ENCODE measurements at regions not wholly inside any gene's neighbourhood (a gene's known extent, or its start where the extent isn't known, plus 50 kb on each side); places are given as distances from the start of the nearest gene placed in this dataset.
A peak's percentile ranks its signal among the peaks of the same experiment; 100 is the strongest.

GRCh38 chr2:204321910-204322751 is 223.1 kb upstream of the PARD3B start:
- DNase-seq (ENCODE audit: low read depth, low spot score), result no peak

GRCh38 chr2:204325468-204325867 is 219.8 kb upstream of the PARD3B start:
- peak; percentile 22 for DNase-seq (ENCODE audit: low read depth, low spot score)

- no peak for DNase-seq (ENCODE audit: low read depth, low spot score)
These were observed 216.9 kb upstream of the PARD3B start for GRCh38 chr2:204328373-204328772.

GRCh38 chr2:204329016-204329415 is 216.3 kb upstream of the PARD3B start:
- no peak for DNase-seq (ENCODE audit: low read depth, low spot score)

- no peak for DNase-seq (ENCODE audit: low read depth, low spot score)
These were observed 215.7 kb upstream of the PARD3B start for GRCh38 chr2:204329532-204329931.

- DNase-seq (ENCODE audit: low read depth, low spot score), result no peak
These were observed 214.1 kb upstream of the PARD3B start for GRCh38 chr2:204331180-204331579.

- no peak for DNase-seq (ENCODE audit: low read depth, low spot score)
These were observed 213.3 kb upstream of the PARD3B start for GRCh38 chr2:204331988-204332387.

GRCh38 chr2:204332706-204333105 is 212.6 kb upstream of the PARD3B start:
- DNase-seq (ENCODE audit: low read depth, low spot score), result no peak

GRCh38 chr2:204333861-204334260 is 211.4 kb upstream of the PARD3B start:
- DNase-seq (ENCODE audit: low read depth, low spot score), result no peak

GRCh38 chr2:204335451-204336058 is 209.7 kb upstream of the PARD3B start:
- no peak for DNase-seq (ENCODE audit: low read depth, low spot score)

GRCh38 chr2:204336153-204336744 is 209.0 kb upstream of the PARD3B start:
- DNase-seq (ENCODE audit: low read depth, low spot score), result no peak

- DNase-seq (ENCODE audit: low read depth, low spot score), result no peak
These were observed 207.6 kb upstream of the PARD3B start for GRCh38 chr2:204337638-204338037.

- DNase-seq (ENCODE audit: low read depth, low spot score), result no peak
These were observed 206.0 kb upstream of the PARD3B start for GRCh38 chr2:204339212-204339715.

- no peak for DNase-seq (ENCODE audit: low read depth, low spot score)
These were observed 204.8 kb upstream of the PARD3B start for GRCh38 chr2:204340511-204340910.

GRCh38 chr2:204341887-204342276 is 203.4 kb upstream of the PARD3B start:
- DNase-seq (ENCODE audit: low read depth, low spot score), result no peak

GRCh38 chr2:204343685-204344084 is 201.6 kb upstream of the PARD3B start:
- no peak for DNase-seq (ENCODE audit: low read depth, low spot score)

GRCh38 chr2:204344119-204344518 is 201.2 kb upstream of the PARD3B start:
- DNase-seq (ENCODE audit: low read depth, low spot score), result no peak

- DNase-seq (ENCODE audit: low read depth, low spot score), result no peak
These were observed 198.4 kb upstream of the PARD3B start for GRCh38 chr2:204346906-204347305.

- no peak for DNase-seq (ENCODE audit: low read depth, low spot score)
These were observed 191.5 kb upstream of the PARD3B start for GRCh38 chr2:204353823-204354222.

- DNase-seq (ENCODE audit: low read depth, low spot score), result no peak
These were observed 190.8 kb upstream of the PARD3B start for GRCh38 chr2:204354442-204354856.

GRCh38 chr2:204355688-204356087 is 189.6 kb upstream of the PARD3B start:
- no peak for DNase-seq (ENCODE audit: low read depth, low spot score)

GRCh38 chr2:204356151-204356641 is 189.1 kb upstream of the PARD3B start:
- no peak for DNase-seq (ENCODE audit: low read depth, low spot score)

Data from activated naive CD8-positive, alpha-beta T cell treated with anti-CD3 and anti-CD28 coated beads, Interleukin-2, amount 50 U/mL, for 16 hours (primary cell).